HFF-Myc (cell line): ENCODE measurements at regions not wholly inside any gene's neighbourhood (a gene's known extent, or its start where the extent isn't known, plus 50 kb on each side); places are given as distances from the start of the nearest gene placed in this dataset.
"Not testable (repeated sequence)": the region's sequence is repeated elsewhere in the genome, so short reads cannot be mapped to it uniquely, and the experiment has no call there.

ENCODE experiments used
- DNase-seq: peaks from one replicate; pipeline ENCODE4 v3.0.0-alpha.2; 2011; ENCODE audit warnings: low read depth; ENCODE audit errors: extremely low read depth
- H3K4me3 ChIP-seq: replicated peaks from 2 replicates; pipeline ENCODE4 v1.5.1; 2011; ENCODE audit warnings: low read depth, mild to moderate bottlenecking, control low read depth, low read length
- CTCF ChIP-seq: IDR thresholded peaks from 2 replicates; pipeline ENCODE4 v1.5.1; 2012; ENCODE audit warnings: mild to moderate bottlenecking, low read depth, low read length, control low read depth; ENCODE audit errors: missing control alignments

GRCh38 chr6:1473598-1473997 is 84.2 kb downstream of the FOXF2 start:
- DNase-seq, result no peak
- no peak for TF ChIP-seq CTCF
- no peak overlapping the region for H3K4me3 ChIP-seq

- TF ChIP-seq CTCF, result no peak
Observed at GRCh38 chr6:1474205-1474604, 84.8 kb downstream of the FOXF2 start.

GRCh38 chr6:1475174-1475573 is 85.8 kb downstream of the FOXF2 start:
- no peak for TF ChIP-seq CTCF
- no peak for DNase-seq
- H3K4me3 ChIP-seq, result no peak overlapping the region

More at GRCh38 chr6:1474205-1474604, 84.8 kb downstream of the FOXF2 start:
- H3K4me3 ChIP-seq, result no peak overlapping the region
- DNase-seq, result no peak

GRCh38 chr6:1477432-1478090 is 88.2 kb downstream of the FOXF2 start:
- H3K4me3 ChIP-seq, result no peak overlapping the region
- peak; percentile 60 for DNase-seq
- TF ChIP-seq CTCF, result no peak

DNA sequence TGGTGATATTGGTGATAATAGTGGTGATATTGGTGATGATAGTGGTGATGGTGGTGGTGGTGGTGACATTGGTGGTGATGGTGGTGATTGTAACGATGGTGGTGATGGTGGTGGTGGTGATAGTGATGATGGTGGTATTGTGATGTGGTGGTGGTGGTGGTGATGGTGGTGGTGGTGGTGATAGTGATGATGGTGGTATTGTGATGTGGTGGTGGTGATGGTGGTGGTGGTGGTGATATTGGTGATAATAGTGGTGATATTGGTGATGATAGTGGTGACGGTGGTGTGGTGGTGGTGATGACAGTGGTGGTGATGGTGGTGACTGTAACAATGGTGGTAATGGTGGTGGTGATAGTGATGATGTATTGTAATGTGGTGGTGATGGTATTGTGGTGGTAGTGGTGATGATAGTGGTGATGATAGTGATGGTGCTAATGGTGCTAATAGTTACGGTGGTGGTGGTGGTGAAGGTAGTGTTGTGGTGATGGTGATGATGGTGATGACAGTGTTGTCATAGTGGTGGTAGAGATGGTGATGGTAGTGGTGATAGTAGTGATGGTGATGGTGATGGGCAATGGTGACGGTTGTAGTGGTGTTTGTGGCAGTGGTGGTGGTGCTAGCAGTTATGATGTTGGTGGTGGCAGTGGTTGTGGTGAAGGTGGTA is 88.9 kb downstream of the FOXF2 start:
- not testable (repeated sequence) for DNase-seq, H3K4me3 ChIP-seq

GRCh38 chr6:1479095-1479494 is 89.7 kb downstream of the FOXF2 start:
- peak; percentile 24 for TF ChIP-seq CTCF
- no peak overlapping the region for H3K4me3 ChIP-seq
- DNase-seq, result peak; percentile 70

DNA sequence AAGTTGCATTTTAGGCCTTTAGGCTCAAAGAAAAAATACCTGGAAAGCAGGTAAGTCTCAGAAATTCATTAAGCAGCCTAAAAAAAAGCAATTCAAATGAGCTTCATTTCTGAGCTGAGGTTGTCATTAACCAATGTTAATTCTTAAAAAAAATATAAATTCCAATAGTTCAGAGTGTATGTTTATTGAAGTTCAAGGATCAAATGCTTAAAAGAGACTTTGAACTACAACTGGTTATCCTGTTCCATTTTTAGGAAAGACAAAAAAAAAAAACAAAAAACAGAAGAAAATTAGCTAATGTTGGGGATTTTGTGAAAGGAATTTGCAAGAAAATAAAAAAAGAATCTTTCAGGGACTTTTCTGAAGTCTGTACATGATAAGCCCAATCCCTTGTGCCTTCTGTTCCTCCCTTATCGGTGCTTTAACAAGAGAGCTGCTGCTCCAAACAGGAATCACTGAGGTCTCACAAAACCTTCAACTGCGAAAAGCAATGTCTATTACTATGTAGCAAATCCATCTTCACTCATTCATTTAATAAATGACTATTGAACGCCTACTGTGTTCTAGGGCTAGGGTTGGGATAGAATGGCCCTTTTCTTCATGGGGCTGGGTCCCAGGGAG is 90.3 kb downstream of the FOXF2 start:
- no peak overlapping the region for H3K4me3 ChIP-seq
- TF ChIP-seq CTCF, result no peak
- DNase-seq, result no peak
